ENCODE measurements at regions not wholly inside any gene's neighbourhood (a gene's known extent, or its start where the extent isn't known, plus 50 kb on each side); places are given as distances from the start of the nearest gene placed in this dataset.

GRCh38 chr14:41378526-41378925, 228.2 kb upstream of the LRFN5 start:
- Histone ChIP-seq H3K9me3 (replicated peaks in 1 of 11) (no peaks in the 10 kb centered on the region), H4K20me1 (no peaks in the 10 kb centered on the region), H3K27ac (no peak overlapping the region), H3K4me3 (no peak overlapping the region), H3K36me3 (no peaks in the 10 kb centered on the region), H3K27me3 (no peaks in the 10 kb centered on the region), H3K4me2 (no peak overlapping the region), H3K4me1 (peaks cover 0 to 5% (median 0%) of the 10 kb centered on the region in 10 experiments; a peak in 2 of 20 replicates), H3K9ac (no peak overlapping the region)
- TF ChIP-seq Cebpa-rat (IDR thresholded peaks at IDR 0.05): no peak

DNA sequence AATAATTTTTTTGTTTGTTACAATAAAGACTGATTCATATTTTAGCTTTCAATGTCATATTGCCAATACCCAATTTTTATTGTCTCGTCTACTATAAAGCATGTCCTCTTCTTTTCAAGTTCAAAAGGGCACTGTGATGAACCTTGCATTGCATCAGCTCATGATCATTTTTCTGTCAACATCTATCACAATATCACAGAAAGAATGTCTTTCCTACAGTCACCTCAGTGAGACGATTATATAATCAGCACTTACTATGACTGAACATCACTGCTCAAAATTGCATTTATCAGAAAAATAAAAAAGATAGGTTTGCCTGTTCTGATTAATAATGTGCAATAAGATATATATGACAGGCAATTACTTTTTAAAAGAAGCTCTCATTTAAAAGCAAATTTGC, 228.7 kb upstream of the LRFN5 start:
- no peaks in the 10 kb centered on the region for H3K9me3 ChIP-seq (replicated peaks in 1 of 11)
- H3K4me3 ChIP-seq: no peak overlapping the region
- TF ChIP-seq Cebpa-rat (IDR thresholded peaks at IDR 0.05): no peak
- H3K4me2 ChIP-seq: no peak overlapping the region
- H3K9ac ChIP-seq: no peak overlapping the region
- peaks cover 0 to 5% (median 0%) of the 10 kb centered on the region in 10 experiments; a peak in 2 of 20 replicates for H3K4me1 ChIP-seq
- no peaks in the 10 kb centered on the region for H3K27me3 ChIP-seq
- H3K27ac ChIP-seq: no peak overlapping the region
- H4K20me1 ChIP-seq: no peaks in the 10 kb centered on the region
- H3K36me3 ChIP-seq: no peaks in the 10 kb centered on the region

DNA sequence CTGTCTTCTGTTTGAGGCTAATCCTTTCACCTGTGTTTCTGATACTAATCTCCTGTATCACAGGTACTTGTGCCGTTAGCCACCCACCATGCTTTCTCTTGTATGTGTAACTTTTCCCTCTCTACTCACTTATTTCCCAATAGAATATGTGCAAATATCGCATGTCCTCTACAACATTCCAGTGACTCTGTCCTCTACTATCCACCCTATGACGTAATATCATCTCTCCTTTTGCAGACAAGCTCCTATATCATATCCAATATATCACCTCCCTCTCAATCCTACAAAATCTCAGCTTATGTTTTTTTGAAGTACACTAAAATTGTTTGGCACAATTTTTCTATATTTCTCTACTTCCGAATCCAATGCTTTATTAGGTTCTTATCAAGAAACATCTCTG, 232.6 kb upstream of the LRFN5 start:
- Histone ChIP-seq H3K9ac (no peak overlapping the region), H3K27ac (no peak overlapping the region), H3K9me3 (replicated peaks in 1 of 11) (no peaks in the 10 kb centered on the region; a peak in 1 of 22 replicates), H3K4me1 (peaks cover 0 to 5% (median 0%) of the 10 kb centered on the region in 10 experiments; a peak in 2 of 20 replicates), H3K27me3 (no peaks in the 10 kb centered on the region), H4K20me1 (no peaks in the 10 kb centered on the region), H3K36me3 (no peaks in the 10 kb centered on the region), H3K4me2 (no peak overlapping the region), H3K4me3 (no peak overlapping the region)
- TF ChIP-seq Cebpa-rat (IDR thresholded peaks at IDR 0.05): peak in 1 of 11 experiments; percentile 33; a peak in 1 of 22 replicates

GRCh38 chr14:41362139-41362538, 244.5 kb upstream of the LRFN5 start:
- H3K4me3 ChIP-seq: no peak overlapping the region
- H3K9ac ChIP-seq: no peak overlapping the region
- TF ChIP-seq Cebpa-rat (IDR thresholded peaks at IDR 0.05): no peak
- H4K20me1 ChIP-seq: no peaks in the 10 kb centered on the region; a peak in 1 of 22 replicates
- H3K9me3 ChIP-seq (replicated peaks in 1 of 11): peaks cover 0 to 5% (median 0%) of the 10 kb centered on the region in 11 experiments; a peak in 3 of 22 replicates
- H3K4me2 ChIP-seq: no peak overlapping the region
- no peaks in the 10 kb centered on the region for H3K27me3 ChIP-seq
- H3K27ac ChIP-seq: no peak overlapping the region
- H3K4me1 ChIP-seq: 0 out of 20 replicates have a peak, but pooled peaks cover 0 to 5% (median 0%) of the 10 kb centered on the region in 10 experiments
- no peaks in the 10 kb centered on the region for H3K36me3 ChIP-seq

- no peak overlapping the region for H3K9ac ChIP-seq
- peaks cover 0 to 5% (median 0%) of the 10 kb centered on the region in 11 experiments; a peak in 3 of 22 replicates for H3K9me3 ChIP-seq (replicated peaks in 1 of 11)
- no peak overlapping the region for H3K4me3 ChIP-seq
- no peak overlapping the region for H3K27ac ChIP-seq
- H3K4me1 ChIP-seq: 0 out of 20 replicates have a peak, but pooled peaks cover 0 to 5% (median 0%) of the 10 kb centered on the region in 10 experiments
- H3K36me3 ChIP-seq: no peaks in the 10 kb centered on the region
- H3K4me2 ChIP-seq: no peak overlapping the region
- H4K20me1 ChIP-seq: no peaks in the 10 kb centered on the region; a peak in 1 of 22 replicates
- H3K27me3 ChIP-seq: no peaks in the 10 kb centered on the region
- no peak for TF ChIP-seq Cebpa-rat (IDR thresholded peaks at IDR 0.05)
Measured at GRCh38 chr14:41360126-41360525, 246.6 kb upstream of the LRFN5 start.

DNA sequence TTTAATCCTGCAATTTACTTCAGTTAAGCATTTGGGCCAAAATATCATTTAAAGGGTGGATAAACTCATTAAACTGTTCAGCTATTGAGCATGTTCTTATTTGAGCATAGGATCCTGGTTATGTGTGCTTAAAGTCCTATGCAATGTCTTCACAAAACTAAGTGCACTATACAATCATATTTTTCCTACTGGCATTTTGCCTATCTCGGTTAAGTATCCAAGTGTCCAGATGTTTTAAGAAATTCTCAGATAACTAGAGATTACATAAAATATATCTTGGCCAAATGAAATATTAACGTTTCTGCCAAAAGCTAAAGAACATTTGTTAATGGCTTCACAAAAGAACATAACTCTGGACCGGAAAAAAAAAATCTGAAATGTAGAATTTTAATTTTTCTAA, 250.8 kb upstream of the LRFN5 start:
- Histone ChIP-seq H3K4me2 (no peak overlapping the region), H3K4me3 (no peak overlapping the region), H3K27ac (no peak overlapping the region), H3K9ac (no peak overlapping the region), H4K20me1 (no peaks in the 10 kb centered on the region), H3K9me3 (replicated peaks in 1 of 11) (peaks cover 0 to 5% (median 0%) of the 10 kb centered on the region in 11 experiments; a peak in 3 of 22 replicates), H3K27me3 (no peaks in the 10 kb centered on the region), H3K36me3 (no peaks in the 10 kb centered on the region), H3K4me1 (0 out of 20 replicates have a peak, but pooled peaks cover 0 to 2% (median 0%) of the 10 kb centered on the region in 10 experiments)
- TF ChIP-seq Cebpa-rat (IDR thresholded peaks at IDR 0.05): no peak

GRCh38 chr14:41350476-41350875, 256.2 kb upstream of the LRFN5 start:
- H3K9me3 ChIP-seq (replicated peaks in 1 of 11): no peaks in the 10 kb centered on the region
- H3K4me1 ChIP-seq: no peaks in the 10 kb centered on the region
- H3K4me3 ChIP-seq: no peak overlapping the region
- no peaks in the 10 kb centered on the region for H3K36me3 ChIP-seq
- no peaks in the 10 kb centered on the region for H3K27me3 ChIP-seq
- no peaks in the 10 kb centered on the region for H4K20me1 ChIP-seq
- H3K4me2 ChIP-seq: no peak overlapping the region
- H3K9ac ChIP-seq: no peak overlapping the region
- H3K27ac ChIP-seq: no peak overlapping the region
- TF ChIP-seq Cebpa-rat (IDR thresholded peaks at IDR 0.05): no peak

GRCh38 chr14:41349289-41349910, 257.3 kb upstream of the LRFN5 start:
- no peaks in the 10 kb centered on the region for H3K36me3 ChIP-seq
- H3K27ac ChIP-seq: no peak overlapping the region
- H3K9ac ChIP-seq: no peak overlapping the region
- no peak overlapping the region for H3K4me2 ChIP-seq
- no peaks in the 10 kb centered on the region for H3K9me3 ChIP-seq (replicated peaks in 1 of 11)
- no peak for TF ChIP-seq Cebpa-rat (IDR thresholded peaks at IDR 0.05)
- H3K4me1 ChIP-seq: no peaks in the 10 kb centered on the region
- no peaks in the 10 kb centered on the region for H4K20me1 ChIP-seq
- H3K4me3 ChIP-seq: no peak overlapping the region
- no peaks in the 10 kb centered on the region for H3K27me3 ChIP-seq

DNA sequence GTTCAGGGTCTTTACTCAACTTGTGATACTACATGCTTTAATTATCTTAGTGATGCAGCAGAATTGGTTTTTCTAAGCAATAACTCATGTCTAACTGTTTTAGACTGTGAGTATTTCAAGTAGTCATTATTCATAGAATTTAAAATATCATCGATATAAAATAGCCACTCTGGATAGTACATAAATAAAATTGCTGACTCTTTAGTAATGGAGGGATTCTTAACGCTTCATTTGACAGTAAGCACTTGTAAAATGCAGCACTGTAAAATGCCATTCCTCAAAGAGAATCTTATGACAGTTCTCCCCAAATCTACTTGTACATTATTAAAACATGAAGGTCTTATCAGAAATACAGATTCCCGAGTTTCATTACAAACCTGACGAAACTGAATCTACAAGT, 262.8 kb upstream of the LRFN5 start:
- H3K9ac ChIP-seq: no peak overlapping the region
- H3K4me2 ChIP-seq: no peak overlapping the region
- no peak for TF ChIP-seq Cebpa-rat (IDR thresholded peaks at IDR 0.05)
- H3K27me3 ChIP-seq: no peaks in the 10 kb centered on the region
- no peaks in the 10 kb centered on the region for H3K4me1 ChIP-seq
- H4K20me1 ChIP-seq: no peaks in the 10 kb centered on the region
- H3K36me3 ChIP-seq: no peaks in the 10 kb centered on the region
- H3K4me3 ChIP-seq: no peak overlapping the region
- no peak overlapping the region for H3K27ac ChIP-seq
- peaks cover 0 to 6% (median 0%) of the 10 kb centered on the region in 11 experiments; a peak in 1 of 22 replicates for H3K9me3 ChIP-seq (replicated peaks in 1 of 11)

DNA sequence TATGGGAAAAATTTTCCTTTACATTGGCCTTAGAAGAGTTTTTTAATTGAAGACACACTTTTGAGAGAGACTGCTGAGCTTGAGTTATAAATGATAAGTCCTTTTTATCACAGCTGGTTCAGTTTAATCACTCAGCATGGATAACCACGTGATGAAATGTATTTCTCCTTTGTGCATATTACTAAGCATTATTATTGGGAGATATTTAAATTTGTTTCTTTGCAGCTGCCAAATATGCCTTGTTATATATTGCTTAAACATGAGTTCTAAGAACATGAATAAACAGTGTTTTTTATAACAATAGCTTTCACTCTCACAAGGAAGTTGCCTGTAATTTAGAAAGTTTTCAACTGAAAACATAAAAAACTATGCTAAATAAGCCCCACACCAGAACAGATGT, 293.5 kb upstream of the LRFN5 start:
- Histone ChIP-seq H3K36me3 (no peaks in the 10 kb centered on the region), H3K9ac (no peak overlapping the region), H3K9me3 (replicated peaks in 1 of 11) (no peaks in the 10 kb centered on the region), H4K20me1 (no peaks in the 10 kb centered on the region), H3K4me2 (no peak overlapping the region), H3K27ac (no peak overlapping the region), H3K4me1 (no peaks in the 10 kb centered on the region), H3K27me3 (no peaks in the 10 kb centered on the region), H3K4me3 (no peak overlapping the region)
- no peak for TF ChIP-seq Cebpa-rat (IDR thresholded peaks at IDR 0.05)
